Right renal pelvis (tissue), 4 donors: ENCODE measurements at regions not wholly inside any gene's neighbourhood (a gene's known extent, or its start where the extent isn't known, plus 50 kb on each side); places are given as distances from the start of the nearest gene placed in this dataset.
"Not testable (repeated sequence)": the region's sequence is repeated elsewhere in the genome, so short reads cannot be mapped to it uniquely, and the experiment has no call there.

Experiments used
- DNase-seq, 4 donors: peaks; one replicate each; pipeline ENCODE4 v3.0.0-alpha.2; 2013; ENCODE audit warnings: low read depth in 4 of 4, low spot score in 3 of 4, missing footprints in 1 of 4

DNA sequence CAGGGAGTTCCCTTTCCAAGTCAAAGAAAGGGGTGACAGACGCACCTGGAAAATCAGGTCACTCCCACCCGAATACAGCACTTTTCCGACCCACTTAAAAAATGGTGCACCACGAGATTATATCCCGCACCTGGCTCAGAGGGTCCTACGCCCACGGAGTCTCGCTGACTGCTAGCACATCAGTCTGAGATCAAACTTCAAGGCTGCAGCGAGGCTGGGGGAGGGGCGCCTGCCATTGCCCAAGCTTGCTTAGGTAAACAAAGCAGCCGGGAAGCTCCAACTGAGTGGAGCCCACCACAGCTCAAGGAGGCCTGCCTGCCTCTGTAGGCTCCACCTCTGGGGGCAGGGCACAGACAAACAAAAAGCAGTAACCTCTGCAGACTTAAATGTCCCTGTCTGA lies 277.8 kb upstream of the ARHGAP42 start:
- DNase-seq = not testable (repeated sequence)

GRCh38 chr11:100419518-100419917 lies 267.6 kb upstream of the ARHGAP42 start:
- no peak for DNase-seq

GRCh38 chr11:100434821-100435641 lies 252.1 kb upstream of the ARHGAP42 start:
- DNase-seq = no peak

GRCh38 chr11:100438376-100438775 lies 248.7 kb upstream of the ARHGAP42 start:
- no peak for DNase-seq

DNA sequence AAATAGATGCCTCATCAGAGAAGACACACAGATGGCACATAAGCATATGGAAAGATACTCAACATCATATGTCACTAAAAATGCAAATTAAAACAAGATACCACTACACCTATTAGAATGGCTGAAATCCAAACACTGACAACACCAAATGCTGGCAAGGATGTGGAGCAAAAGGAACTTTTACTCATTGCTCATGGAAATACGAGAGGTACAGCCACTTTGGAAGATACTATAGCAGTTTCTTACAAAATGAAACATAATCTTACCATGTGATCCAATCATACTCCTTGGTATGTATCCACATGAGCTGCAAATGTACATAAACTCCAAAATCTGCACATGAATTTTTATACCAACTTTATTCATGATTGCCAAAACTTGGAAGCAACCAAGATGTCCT lies 246.0 kb upstream of the ARHGAP42 start:
- DNase-seq = no peak

- DNase-seq = no peak
These were observed 245.1 kb upstream of the ARHGAP42 start for GRCh38 chr11:100442017-100442416.

GRCh38 chr11:100445231-100445735 lies 241.8 kb upstream of the ARHGAP42 start:
- DNase-seq = no peak

DNA sequence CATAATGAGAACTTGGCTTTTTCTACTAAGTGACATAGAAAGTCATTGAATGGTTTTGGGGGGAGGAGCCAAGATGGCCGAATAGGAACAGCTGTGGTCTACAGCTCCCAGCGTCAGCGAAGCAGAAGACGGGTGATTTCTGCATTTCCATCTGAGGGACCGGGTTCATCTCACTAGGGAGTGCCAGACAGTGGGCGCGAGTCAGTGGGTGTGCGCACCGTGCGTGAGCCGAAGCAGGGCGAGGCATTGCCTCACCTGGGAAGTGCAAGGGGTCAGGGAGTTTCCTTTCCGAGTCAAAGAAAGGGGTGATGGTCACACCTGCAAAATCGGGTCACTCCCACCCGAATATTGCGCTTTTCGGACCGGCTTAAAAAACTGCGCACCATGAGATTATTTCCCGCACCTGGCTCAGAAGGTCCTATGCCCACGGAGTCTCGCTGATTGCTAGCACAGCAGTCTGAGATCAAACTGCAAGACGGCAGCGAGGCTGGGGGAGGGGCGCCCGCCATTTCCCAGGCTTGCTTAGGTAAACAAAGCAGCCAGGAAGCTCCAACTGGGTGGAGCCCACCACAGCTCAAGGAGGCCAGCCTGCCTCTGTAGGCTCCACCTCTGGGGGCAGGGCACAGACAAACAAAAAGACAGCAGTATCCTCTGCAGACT lies 235.2 kb upstream of the ARHGAP42 start:
- DNase-seq = not testable (repeated sequence)

DNA sequence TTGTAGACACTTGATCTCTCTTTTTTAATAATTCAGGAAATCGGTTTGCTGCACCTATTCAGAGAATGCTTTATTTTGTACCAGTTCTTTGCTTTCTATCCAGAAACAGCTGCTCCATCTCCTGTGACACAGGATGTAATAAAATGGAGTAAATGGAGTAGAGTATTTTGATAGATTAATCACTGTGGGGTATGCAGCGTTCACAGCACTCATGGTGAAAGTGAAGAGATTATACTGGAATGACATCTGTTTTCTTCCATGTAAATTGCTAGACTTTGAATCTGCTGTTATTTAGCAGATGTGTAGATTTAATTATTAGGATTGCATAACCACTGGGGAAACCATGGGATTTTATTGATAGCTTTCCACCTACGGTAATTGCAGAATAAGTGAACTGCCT lies 227.3 kb upstream of the ARHGAP42 start:
- DNase-seq = peak; percentile 26 to 60 (median 49)

DNA sequence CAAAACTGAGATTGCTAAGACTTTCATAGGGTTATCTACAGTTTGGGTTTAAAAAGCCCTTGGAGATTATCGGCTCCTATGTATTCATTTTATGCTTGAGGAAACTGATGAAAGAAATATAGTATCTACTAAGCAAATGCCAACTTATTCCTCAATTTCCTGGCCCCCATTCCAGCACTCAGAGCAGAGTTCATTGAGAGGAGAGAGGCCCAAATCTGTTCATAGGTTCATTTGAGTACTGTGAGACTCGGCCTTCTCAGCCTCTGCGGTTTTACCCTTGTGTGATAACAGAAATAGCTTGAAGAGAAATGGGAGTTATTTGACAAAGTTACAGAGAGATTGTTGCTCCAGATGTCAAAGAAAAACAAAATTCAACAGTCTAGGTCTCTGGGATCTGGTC lies 226.7 kb upstream of the ARHGAP42 start:
- DNase-seq = no peak

DNA sequence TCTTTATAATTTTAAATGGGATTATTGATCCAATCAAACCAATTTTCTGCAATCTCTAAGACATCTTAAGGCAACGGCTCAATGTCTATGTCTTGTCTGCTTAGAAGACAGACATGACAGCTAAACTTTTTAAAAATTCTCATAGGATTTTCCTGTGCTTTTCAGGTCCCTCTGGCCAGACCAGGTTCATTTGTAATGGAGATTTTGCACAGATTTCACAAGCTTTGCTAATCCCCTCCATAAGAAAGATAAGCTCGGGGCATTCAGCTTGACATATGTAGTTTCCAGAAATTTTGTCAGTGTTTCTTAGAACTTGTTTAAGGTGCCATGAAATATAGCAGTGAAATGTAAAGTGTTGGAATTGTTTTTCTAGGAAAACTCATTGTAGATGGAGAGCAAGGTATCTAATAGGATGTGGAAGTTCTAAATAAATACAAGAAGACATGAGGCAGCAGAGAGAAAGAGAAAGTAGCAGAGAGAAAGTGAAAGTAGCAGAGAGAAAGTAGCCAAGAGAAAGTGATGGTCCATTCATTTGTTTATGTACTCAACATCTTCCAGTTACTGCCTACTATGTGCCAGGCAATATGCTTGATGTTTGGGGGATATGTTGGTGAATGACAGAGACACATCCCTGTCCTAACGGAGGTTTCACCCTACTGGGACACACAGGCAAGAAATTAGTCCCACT lies 219.1 kb upstream of the ARHGAP42 start:
- DNase-seq = no peak

DNA sequence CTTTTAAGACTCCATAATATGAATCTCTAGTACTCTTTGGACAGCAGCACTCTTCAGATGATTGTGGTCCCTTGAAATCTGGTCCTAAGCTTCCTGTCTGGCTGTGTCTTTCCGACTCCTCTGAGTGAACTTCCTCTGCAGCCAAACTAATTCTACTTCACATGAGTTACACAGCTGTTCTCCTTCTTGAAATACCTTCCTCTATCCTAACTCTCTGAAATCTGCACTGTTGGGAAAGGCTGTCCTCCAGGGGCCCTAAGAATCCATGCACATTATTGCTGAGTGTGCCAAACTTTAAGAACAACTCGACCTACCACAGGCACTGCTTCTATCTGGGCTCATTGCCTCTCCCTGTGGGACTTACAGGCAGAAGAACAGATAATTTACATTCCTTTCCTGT lies 217.3 kb upstream of the ARHGAP42 start:
- DNase-seq = no peak

DNA sequence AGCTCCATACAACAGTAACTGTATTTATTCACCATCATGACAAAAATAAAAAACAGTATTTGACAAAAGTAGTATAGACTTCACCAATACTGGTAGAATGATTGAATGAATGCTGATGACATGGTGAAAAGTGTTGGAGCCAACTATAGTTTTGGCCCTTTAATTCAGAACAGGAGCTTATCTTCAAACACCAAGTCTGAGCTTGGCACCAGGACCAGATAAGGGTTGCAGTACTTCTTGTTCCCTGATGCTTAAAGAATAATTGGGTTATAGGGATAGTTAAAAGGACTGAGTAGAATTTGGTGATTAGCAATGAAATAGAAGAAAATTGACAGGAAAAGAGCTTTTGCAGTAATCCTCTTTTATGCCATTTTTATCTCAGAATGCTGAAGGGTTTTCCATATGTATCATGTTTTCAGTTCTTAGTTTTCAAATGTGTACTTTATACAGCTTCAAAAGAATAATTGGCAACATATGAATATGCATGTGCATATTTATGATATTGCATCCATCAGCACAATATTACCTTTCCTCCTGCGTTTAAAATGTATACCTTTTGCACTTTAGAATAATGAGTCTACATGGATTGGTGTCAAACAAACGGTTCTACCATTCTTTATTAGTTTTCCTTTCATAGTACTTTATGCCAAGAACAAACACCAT lies 214.2 kb upstream of the ARHGAP42 start:
- no peak for DNase-seq

GRCh38 chr11:100473390-100473740 lies 213.7 kb upstream of the ARHGAP42 start:
- DNase-seq = no peak

GRCh38 chr11:100484948-100485347 lies 202.1 kb upstream of the ARHGAP42 start:
- DNase-seq = no peak

DNA sequence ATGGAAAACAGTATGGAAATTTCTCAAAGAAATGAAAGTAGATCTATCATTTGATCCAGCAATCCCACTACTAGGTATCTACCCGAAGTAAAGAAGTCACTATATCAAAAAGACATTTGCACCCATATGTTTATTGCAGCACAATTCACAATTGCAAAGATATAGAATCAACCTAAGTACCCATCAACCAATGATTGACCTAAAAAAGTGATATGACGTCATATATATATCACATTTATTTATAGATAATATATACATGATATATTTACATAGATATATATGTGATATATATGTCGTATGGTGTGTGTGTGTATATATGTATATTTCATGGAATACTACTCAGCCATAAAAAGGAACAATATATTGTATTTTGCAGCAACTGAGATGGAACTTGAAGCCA lies 188.3 kb upstream of the ARHGAP42 start:
- DNase-seq = no peak

GRCh38 chr11:100501450-100501849 lies 185.6 kb upstream of the ARHGAP42 start:
- no peak for DNase-seq

GRCh38 chr11:100512475-100512874 lies 174.6 kb upstream of the ARHGAP42 start:
- no peak for DNase-seq

GRCh38 chr11:100515087-100515486 lies 172.0 kb upstream of the ARHGAP42 start:
- peak in 2 of 4 donors; percentile 5 to 7 for DNase-seq

DNA sequence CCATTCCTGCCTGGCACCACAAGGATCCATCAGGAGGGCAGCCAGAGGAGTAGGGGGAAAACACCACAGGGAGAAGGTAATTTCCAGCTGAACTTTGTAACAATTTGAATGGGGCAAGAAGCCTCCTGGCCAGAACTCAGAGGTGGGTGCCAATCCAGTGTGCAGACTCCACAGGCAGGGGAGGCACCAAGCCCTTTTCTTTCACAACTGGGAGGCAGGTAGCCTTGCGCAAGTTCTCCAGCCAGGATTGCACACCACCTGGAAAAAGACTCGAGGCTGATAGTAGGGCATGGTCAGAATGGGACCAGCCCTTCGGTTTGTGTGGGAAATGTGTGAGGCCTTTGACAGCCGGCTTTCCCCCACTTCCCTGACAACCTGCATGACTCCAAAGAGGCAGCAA lies 161.9 kb upstream of the ARHGAP42 start:
- no peak for DNase-seq

- no peak for DNase-seq
These were observed 161.5 kb upstream of the ARHGAP42 start for GRCh38 chr11:100525635-100526034.
